HG03280 (cell line): ENCODE measurements at regions not wholly inside any gene's neighbourhood (a gene's known extent, or its start where the extent isn't known, plus 50 kb on each side); places are given as distances from the start of the nearest gene placed in this dataset.
"Not testable (repeated sequence)": the region's sequence is repeated elsewhere in the genome, so short reads cannot be mapped to it uniquely, and the experiment has no call there.

Experiments used
- ATAC-seq: cut with Tn5 transposase; IDR thresholded peaks from one replicate; pipeline ENCODE4 v1.9.1; 2021; ENCODE audit warnings: mild to moderate bottlenecking, moderate library complexity; ENCODE audit not compliant: unreplicated experiment

DNA sequence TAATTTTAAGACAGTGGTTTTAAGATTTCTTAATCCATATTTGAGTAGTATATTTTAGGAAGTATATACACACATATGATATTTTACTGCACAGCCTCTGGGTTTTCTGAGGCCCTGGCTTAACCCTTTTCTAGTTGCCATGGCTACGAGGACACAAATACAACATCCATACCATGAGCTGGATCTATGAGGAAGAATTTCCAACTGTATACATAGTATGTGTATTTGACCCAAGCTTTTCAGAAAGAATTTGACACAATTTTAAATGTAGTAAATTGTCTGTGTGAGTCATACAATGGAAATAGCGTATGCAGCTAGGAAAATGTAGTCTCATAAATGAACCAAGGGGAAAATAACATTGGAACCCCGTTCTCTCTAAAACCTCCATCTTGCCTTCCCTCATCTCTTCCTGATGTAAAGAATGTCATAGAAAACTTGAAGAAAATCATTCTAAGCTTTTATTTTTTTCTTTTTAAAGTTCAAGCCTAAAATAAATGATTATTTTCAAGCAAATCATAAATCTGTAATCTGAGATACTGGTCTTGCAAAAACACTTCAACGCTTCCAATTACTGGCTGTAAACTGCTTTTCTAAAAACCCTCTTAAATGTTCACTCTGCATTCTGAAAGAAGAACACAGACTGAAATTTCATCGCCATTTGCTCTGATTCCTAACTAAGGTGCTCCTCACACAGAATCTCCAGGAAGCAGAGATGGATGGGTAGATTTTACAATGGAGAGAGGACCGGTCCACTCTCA lies 172.4 kb downstream of the LACC1 start:
- ATAC-seq = no peak

DNA sequence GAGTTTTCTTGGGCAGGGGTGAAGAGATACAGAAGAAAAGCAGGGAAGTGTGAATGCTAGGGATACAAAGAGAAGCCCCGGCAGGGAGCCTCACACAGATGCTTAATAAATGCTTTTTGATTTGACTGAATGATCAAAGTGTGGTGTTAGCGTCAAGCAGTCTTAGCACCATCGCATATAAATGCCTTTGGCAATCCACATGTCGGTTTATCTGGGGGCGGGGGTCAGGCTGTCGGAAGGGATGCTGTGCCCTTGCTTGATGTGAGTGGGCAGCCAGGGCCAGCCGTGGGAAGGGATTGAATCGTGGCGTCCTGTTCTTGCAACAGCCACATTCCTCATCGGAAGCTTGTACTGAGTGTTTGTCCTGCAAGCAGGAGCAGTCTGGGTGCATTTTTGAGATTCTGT lies 173.1 kb downstream of the LACC1 start:
- ATAC-seq = no peak

DNA sequence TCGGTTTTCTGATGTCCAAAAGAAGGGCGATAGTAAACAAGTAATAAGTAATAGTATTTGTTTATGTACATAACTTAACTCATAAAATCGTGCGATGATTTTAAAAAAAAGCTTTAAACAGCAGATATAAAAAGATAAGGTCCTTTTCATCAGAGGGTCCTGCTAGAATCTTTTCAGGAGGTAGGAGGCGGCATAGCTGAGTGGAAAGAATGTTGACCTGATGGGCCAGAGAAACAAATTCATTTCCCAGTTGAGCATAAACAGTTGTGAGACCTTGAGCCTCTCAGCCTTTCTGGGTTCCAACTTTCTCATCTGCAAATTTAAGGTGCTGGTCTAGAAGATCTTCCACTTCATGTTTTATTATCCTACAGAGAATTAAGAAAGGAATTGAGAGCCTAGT lies 173.5 kb downstream of the LACC1 start:
- no peak for ATAC-seq

GRCh38 chr13:44054525-44054924 lies 174.8 kb downstream of the LACC1 start:
- no peak for ATAC-seq

DNA sequence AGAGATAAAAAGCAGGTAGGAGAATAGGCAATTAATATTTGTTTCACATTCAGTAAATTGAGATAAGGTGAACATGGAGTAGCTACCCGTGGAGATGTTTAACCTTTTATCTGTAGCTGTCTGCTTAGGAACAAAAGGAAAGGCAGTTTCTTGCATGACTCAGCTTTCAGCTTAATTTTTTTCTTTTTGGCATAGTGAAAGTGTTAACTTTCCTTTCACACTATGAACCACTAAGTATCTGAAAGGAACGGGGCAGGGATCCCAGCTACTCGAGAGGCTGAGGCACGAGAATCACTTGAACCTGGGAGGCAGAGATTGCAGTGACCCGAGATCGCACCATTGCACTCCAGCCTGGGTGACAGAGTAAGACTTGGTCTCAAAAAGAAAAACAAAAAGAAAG lies 176.0 kb downstream of the LACC1 start:
- not testable (repeated sequence) for ATAC-seq

DNA sequence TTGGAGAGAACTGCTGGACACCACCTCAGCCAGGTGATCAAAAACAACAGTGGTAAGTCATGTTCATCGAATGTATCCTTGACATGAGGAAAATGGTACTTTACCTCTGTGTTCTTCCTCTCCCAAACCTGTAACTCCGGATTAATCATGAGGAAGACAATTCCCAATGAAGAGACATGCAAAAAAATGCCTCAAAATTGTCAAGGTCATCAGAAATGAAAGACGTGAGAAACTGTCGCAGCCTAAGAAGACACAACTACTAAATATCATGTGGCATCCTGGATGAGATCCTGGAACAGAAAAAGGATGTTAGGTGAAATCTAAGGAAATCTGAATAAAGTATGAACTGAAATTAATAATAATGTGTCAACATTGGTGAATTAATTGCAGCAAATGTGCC lies 178.4 kb downstream of the LACC1 start:
- no peak for ATAC-seq

GRCh38 chr13:44058624-44059215 lies 179.0 kb downstream of the LACC1 start:
- no peak for ATAC-seq

DNA sequence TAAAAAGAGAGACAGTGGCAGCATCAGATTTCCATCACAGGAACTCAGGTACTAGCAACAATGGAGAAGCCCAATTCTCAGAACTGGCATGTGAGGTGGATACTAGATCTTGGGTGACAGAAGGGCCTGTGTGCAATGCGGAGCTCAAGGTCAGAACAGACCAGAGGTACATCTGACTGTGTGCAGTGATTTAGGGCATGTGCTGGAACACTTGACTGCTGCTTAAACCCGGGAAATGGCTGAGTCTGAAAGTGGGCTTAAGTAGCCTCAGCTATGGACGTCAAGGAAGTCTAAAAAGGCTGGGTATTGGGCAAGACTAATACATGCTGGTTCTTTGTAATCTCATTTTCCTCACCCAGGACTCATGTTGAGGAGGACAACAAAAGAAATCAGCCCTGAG lies 182.2 kb downstream of the LACC1 start:
- no peak for ATAC-seq

DNA sequence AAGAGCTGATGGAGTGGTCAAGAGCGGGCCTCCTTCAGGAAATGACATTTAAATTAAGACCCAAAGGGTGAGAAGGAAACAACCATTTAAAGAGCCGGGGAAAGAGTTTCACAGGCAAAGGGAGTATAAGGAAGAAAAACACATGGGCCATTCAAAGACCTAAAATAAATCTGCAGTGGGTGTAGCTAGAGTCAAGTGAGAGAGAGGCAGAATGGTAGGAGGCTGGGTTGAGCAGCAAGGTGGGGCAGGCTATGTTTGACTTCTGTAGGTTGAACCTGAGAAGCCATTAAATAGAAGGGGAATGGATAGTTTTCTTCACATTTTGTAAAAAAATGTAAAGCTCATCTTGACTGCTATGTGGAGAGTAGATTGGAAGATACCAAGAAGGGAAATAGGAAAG lies 183.8 kb downstream of the LACC1 start:
- no peak for ATAC-seq

GRCh38 chr13:44063881-44064280 lies 184.2 kb downstream of the LACC1 start:
- no peak for ATAC-seq

DNA sequence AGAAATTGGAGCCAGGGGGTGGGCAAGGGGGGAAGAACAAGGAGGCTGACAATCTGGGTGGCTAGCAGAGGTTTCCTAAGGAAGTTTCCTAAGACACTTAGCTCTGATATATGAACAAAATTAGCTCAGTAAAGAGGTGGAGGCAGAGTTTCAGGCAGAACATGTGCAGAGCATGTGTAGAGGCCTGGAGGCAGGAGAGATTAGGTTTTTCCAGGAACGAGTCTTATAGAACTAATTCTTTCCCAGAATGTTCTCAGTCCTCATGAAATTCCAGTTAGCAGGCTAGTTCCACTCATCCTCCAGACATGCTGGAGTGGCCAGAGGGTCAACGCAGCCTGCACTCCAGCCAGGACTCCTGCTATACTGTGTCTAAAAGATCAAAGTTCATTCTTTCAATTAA lies 184.7 kb downstream of the LACC1 start:
- ATAC-seq = no peak

GRCh38 chr13:44068169-44068568 lies 188.5 kb downstream of the LACC1 start:
- no peak for ATAC-seq

- no peak for ATAC-seq
Measured at GRCh38 chr13:44068737-44069136, 189.0 kb downstream of the LACC1 start.

- no peak for ATAC-seq
Measured at GRCh38 chr13:44072536-44072935, 192.8 kb downstream of the LACC1 start.

DNA sequence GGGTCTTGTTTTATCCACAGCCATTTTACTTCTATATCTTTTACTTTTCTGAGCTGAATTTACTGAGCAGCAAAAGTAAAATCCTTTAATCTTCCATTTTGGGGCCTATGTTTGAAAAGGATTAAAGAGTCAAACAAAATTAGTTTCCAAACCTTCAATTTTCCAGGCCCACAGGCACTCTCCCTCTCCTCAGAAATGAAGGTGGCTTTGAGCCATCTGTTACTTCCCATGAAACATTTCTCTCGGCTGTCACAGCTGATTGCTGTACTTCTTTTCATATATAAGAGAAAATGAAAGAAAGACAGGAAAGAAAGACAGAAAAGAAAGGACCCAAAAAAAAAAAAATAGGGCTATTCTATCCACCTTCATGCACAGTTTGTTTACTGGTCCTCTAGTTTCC lies 194.9 kb downstream of the LACC1 start:
- ATAC-seq = no peak

- no peak for ATAC-seq
Measured at GRCh38 chr13:44075113-44075512, 195.4 kb downstream of the LACC1 start.

DNA sequence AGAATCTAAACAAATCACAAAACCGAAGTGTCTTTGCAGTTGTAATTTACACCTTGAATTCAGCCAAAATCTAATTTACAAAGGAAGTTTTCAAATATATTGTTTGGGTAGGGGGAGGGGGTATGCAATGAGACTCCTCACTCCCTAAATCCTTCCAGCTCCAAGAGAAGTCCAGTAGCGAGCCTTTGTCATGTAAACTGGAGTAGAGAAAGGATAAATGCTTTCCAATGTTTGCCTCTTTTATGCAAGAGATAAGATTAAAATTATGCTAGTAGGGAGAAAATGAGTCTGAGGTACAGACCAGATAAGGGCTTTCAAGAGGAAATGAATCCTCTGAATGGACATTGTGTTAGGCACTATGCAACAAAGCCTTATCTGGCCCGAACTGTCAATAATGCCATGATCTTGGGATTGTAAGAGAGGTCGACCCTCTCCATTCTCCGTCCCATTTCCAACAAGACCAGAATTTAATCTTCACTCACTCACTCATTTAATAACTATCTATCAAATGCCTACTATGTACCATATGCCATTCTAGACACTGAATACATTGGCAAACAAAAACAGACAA lies 199.2 kb downstream of the LACC1 start:
- no peak for ATAC-seq

DNA sequence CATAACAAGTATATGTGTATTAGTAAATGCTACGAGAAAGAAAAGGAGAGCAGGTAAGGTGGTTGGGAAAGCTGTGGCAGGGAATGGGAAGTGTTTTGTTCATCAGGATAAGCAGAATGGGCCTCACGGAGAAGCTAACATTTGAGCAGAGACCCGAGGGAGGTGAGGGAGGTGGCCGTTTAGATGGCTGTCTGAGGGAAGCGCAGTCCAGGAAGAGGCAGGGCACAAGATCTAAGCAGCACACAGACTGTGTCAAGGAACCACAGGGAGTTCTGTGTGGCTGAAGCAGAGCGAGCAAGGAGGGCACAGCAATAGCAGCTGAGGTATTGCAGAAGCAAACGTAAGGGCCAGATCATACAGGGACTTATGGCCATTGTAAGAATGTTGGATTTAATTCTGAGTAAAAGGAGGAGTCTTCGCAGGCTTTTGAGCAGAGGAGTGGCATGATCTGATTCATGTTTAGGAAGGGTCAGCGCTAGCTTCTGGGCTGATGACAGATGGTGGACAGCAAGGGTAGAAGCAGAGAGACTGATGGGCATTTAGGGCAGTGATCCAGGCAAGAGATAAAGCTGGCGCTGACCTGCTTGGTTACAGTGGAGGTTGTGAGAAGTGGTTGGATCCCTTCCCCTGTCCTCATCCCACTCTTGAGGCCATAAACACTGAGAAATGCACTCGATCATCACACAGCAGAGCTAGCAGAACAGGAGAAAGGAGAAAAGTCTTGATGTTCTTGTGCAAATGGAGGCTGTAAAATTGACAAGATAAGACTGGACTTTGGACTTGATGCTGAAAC lies 199.9 kb downstream of the LACC1 start:
- ATAC-seq = no peak

DNA sequence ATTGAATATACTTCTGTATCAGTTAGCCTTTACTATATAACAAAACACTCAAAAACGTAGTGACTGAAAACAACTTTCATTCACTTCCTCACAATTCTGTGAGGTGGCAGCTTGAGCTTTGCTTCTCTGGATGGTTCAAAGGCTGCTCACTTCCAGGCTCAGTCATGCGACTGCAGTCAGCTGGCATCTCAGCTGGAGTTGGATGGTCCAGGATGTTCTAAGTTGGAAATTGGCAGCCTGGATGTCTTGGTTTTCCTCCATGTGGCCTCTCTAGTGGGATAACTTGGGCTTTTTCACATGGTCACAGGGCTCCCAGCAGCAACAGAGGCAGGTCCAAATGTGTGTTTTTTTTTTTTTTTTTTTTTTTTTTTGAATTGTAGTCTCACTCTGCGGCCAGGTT lies 204.4 kb downstream of the LACC1 start:
- ATAC-seq = no peak

DNA sequence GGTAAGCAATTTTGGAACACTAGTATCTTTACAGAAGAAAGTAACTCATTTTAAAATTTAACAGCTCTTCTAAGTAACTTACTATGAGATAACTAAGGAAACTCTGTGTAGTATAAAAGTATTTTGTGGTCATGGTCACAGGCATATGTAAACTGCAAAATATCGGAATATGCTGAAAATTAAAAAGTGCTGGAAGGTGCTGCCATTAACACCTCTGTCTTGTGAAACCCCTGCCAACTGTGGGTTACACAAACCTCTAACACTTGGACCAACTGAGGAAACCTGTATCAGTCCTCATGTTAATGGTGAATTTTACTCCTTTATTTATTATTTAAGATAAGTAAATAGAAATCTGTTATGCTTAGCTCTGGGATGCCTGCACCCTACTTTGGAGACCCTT lies 206.7 kb downstream of the LACC1 start:
- no peak for ATAC-seq

DNA sequence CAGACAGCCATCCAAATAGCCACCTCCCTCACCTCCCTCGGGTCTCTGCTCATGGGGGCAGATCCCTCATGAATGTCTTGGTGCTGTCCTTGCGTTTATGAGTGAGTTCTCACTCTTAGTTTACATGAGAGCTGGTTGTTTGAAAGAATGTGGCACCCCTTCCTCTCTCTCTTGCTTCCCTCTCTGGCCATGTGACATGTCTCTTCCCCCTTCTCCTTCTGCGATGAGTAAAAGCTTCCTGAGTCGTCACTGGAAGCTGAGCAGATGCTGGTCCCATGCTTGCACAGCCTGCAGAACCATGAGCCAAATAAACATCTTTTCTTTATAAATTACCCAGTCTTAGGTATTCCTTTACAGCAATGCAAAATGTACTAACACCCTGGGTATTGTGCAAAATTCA lies 208.7 kb downstream of the LACC1 start:
- no peak for ATAC-seq

DNA sequence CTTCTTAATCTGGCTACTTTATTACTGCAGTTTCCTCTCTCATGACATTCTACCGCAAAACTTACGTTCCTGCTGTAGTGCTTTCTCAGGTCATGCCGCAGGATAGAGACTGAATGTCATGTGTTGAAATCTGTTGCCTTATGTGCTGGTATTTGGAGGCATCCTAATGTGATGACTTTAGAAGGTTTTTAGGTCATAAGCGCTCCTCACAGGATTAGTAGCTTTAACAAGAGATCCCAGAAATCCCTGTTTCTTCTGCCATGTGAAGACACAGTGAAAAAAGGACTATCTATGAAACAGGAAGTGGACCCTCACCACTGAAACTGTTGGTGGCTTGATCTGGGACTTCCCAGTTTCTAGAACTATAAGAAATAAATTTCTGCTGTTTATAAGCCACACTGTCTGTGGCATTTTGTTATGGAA lies 209.3 kb downstream of the LACC1 start:
- ATAC-seq = no peak
